IPS-18a (cell line): ENCODE measurements at regions not wholly inside any gene's neighbourhood (a gene's known extent, or its start where the extent isn't known, plus 50 kb on each side); places are given as distances from the start of the nearest gene placed in this dataset.

ENCODE experiments used
- H3K27ac ChIP-seq: one replicate; pipeline ENCODE4 v1.5.1; 2013; ENCODE audit warnings: low read length
- H3K27me3 ChIP-seq: one replicate; pipeline ENCODE4 v1.6.1; 2013; ENCODE audit warnings: mild to moderate bottlenecking, low read length; ENCODE audit not compliant: control insufficient read depth, insufficient read depth
- H3K36me3 ChIP-seq: one replicate; pipeline ENCODE4 v1.6.1; 2013; ENCODE audit warnings: low read depth, low read length; ENCODE audit not compliant: control insufficient read depth
- H3K4me1 ChIP-seq: one replicate; pipeline ENCODE4 v1.6.1; 2013; ENCODE audit warnings: low read depth, low read length; ENCODE audit not compliant: control insufficient read depth
- H3K4me3 ChIP-seq: one replicate; pipeline ENCODE4 v1.5.1; 2013; ENCODE audit warnings: low read length
- H3K9ac ChIP-seq: one replicate; pipeline ENCODE4 v1.6.1; 2013; ENCODE audit warnings: mild to moderate bottlenecking, low read length, moderate library complexity
- H3K9me3 ChIP-seq: one replicate; pipeline ENCODE4 v1.6.1; 2013; ENCODE audit warnings: low read depth, low read length; ENCODE audit not compliant: control insufficient read depth

DNA sequence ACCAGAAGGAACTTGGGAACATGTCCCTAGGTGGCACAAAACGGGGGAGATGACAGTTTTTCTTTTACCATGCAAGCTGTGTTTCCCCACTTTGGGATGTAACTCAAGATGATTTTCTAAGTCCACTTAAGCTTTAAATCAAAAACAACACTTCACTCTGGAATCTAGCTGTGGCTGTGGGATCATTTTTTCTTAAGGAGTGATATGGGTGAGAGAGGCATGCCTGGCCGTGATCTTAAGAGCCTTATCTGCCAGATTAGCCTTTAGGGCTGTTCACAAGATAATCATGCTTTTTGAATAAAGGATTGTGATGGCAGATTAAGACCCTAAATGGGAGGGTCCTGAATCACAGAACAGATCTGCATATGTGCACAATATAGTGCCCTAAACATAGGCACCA, 384.8 kb upstream of the SEMA6D start:
- Histone ChIP-seq H3K4me1 (no peaks in the 10 kb centered on the region), H3K36me3 (no peaks in the 10 kb centered on the region), H3K27me3 (no peaks in the 10 kb centered on the region), H3K27ac (no peak overlapping the region), H3K4me3 (no peak overlapping the region), H3K9me3 (no peaks in the 10 kb centered on the region), H3K9ac (no peak overlapping the region)

- Histone ChIP-seq H3K4me1 (no peaks in the 10 kb centered on the region), H3K27ac (no peak overlapping the region), H3K36me3 (no peaks in the 10 kb centered on the region), H3K9ac (no peak overlapping the region), H3K4me3 (no peak overlapping the region), H3K27me3 (no peaks in the 10 kb centered on the region), H3K9me3 (no peaks in the 10 kb centered on the region)
Measured at GRCh38 chr15:47333734-47334133, 383.6 kb upstream of the SEMA6D start.

DNA sequence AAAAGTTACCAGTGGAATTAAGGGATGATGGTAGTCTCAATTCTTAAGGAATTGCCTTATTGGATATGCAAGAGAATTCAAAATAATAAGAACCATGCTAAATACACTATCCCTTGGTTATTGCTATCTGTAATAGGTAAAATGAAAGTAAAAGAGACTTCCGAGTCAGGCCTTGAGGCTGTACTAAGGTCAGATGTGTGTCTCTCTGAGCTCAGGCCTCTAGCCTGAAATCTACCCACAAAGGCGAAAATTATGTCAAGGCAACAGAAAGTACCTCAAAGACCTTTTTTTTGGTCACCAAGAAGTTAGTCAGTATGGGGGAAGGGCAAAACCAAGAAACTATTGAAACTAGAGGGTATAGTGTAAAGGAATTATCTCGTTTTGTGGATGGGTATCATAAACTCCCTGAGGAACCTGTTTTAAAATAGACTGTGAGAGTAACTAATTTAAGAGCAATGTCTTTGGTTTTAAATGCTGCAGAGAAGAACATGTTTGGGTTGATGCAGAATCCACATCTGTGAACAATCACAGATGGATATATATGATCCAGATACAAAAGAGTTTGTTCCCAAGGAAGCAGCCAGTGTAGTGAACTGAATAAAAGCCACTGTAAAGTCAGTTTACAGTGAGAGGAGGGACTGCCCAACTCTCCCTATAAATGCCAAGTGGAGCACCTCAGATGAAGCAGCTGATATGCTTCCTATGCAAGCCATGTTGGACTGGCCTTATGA, 382.3 kb upstream of the SEMA6D start:
- Histone ChIP-seq H3K9ac (no peak overlapping the region), H3K4me1 (no peaks in the 10 kb centered on the region), H3K36me3 (no peaks in the 10 kb centered on the region)

GRCh38 chr15:47337106-47337505, 380.2 kb upstream of the SEMA6D start:
- Histone ChIP-seq H3K9me3 (no peaks in the 10 kb centered on the region), H3K9ac (no peak overlapping the region), H3K4me3 (no peak overlapping the region), H3K4me1 (no peaks in the 10 kb centered on the region), H3K27ac (no peak overlapping the region), H3K36me3 (no peaks in the 10 kb centered on the region), H3K27me3 (no peaks in the 10 kb centered on the region)

More for the DNA sequence above, 382.3 kb upstream of the SEMA6D start:
- Histone ChIP-seq H3K4me3 (no peak overlapping the region), H3K9me3 (no peaks in the 10 kb centered on the region), H3K27ac (no peak overlapping the region), H3K27me3 (no peaks in the 10 kb centered on the region)

GRCh38 chr15:47337836-47338235, 379.5 kb upstream of the SEMA6D start:
- Histone ChIP-seq H3K4me3 (no peak overlapping the region), H3K27ac (no peak overlapping the region), H3K9me3 (no peaks in the 10 kb centered on the region), H3K9ac (no peak overlapping the region), H3K36me3 (no peaks in the 10 kb centered on the region), H3K27me3 (no peaks in the 10 kb centered on the region), H3K4me1 (no peaks in the 10 kb centered on the region)

GRCh38 chr15:47338771-47339170, 378.5 kb upstream of the SEMA6D start:
- Histone ChIP-seq H3K27me3 (no peaks in the 10 kb centered on the region), H3K27ac (no peak overlapping the region), H3K4me1 (no peaks in the 10 kb centered on the region), H3K9ac (no peak overlapping the region), H3K36me3 (no peaks in the 10 kb centered on the region), H3K4me3 (no peak overlapping the region), H3K9me3 (no peaks in the 10 kb centered on the region)

DNA sequence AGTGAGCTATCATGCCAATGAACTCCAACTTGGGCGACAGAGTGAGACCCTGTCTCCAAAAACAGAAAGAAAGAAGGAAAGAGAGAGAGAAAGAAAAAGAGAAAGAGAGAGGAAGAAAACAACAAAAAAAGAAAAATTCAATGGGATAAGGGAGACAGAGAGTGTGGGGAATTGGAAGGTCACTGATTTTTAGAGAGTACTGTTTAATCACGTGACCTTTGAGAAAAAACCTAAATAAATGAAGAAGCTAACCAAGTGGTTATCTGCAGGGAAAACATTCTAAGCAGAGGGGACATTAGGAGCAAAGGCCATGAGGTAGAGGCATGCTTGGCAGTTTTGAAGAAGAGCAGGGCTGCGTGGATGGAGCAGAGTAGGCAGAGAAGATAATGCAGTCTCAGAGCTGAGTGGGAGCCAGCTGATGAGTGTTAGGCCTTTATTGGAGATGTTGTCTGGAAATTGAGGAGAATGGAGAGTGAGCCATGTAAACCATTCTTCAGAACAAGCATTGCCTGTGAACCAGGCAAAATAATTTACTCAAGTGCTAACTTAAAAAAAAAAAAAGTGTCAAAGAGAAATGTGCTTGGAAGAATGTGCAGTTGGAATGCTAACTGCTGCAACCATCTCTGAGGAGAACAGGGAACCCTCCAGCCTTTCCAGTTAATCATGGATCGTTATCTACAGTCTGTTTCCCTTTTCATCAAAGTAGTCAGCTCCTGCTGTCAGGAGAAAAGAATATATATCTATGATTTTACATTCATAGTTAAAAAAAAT, 377.3 kb upstream of the SEMA6D start:
- no peak overlapping the region for H3K9ac ChIP-seq
- H3K27ac ChIP-seq, result no peak overlapping the region
- no peaks in the 10 kb centered on the region for H3K9me3 ChIP-seq
- H3K4me1 ChIP-seq, result no peaks in the 10 kb centered on the region
- H3K4me3 ChIP-seq, result no peak overlapping the region
- H3K27me3 ChIP-seq, result no peaks in the 10 kb centered on the region
- H3K36me3 ChIP-seq, result no peaks in the 10 kb centered on the region

GRCh38 chr15:47340571-47340920, 376.8 kb upstream of the SEMA6D start:
- no peaks in the 10 kb centered on the region for H3K27me3 ChIP-seq

DNA sequence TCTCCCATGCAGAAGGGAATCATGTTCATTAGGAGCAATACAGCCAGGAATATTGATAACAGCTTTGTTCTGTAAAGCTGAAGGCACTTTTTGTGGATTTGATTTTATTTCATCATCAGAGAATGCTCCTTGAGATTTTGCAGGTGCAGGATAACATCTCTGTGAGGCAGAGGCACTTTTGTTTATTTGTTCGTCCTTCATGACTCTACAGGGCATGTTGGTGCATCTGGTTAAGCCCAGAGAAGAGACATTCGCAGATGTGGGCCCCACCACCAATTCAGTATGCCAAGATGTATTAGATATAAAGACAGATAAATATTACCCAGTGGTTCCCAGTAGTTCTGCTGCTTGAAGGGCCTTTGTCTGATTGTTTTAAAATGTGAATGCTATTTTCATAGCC, 368.1 kb upstream of the SEMA6D start:
- no peak overlapping the region for H3K4me3 ChIP-seq
- no peaks in the 10 kb centered on the region for H3K27me3 ChIP-seq
- no peak overlapping the region for H3K9ac ChIP-seq
- no peaks in the 10 kb centered on the region for H3K36me3 ChIP-seq
- no peak overlapping the region for H3K27ac ChIP-seq
- H3K9me3 ChIP-seq, result no peaks in the 10 kb centered on the region
- no peaks in the 10 kb centered on the region for H3K4me1 ChIP-seq

More at GRCh38 chr15:47340571-47340920, 376.8 kb upstream of the SEMA6D start:
- H3K4me3 ChIP-seq, result no peak overlapping the region
- no peaks in the 10 kb centered on the region for H3K4me1 ChIP-seq
- H3K27ac ChIP-seq, result no peak overlapping the region
- no peaks in the 10 kb centered on the region for H3K36me3 ChIP-seq
- H3K9me3 ChIP-seq, result no peaks in the 10 kb centered on the region
- H3K9ac ChIP-seq, result no peak overlapping the region

- no peaks in the 10 kb centered on the region for H3K4me1 ChIP-seq
- no peak overlapping the region for H3K27ac ChIP-seq
- no peak overlapping the region for H3K4me3 ChIP-seq
- no peaks in the 10 kb centered on the region for H3K9me3 ChIP-seq
- no peaks in the 10 kb centered on the region for H3K27me3 ChIP-seq
- H3K36me3 ChIP-seq, result no peaks in the 10 kb centered on the region
- no peak overlapping the region for H3K9ac ChIP-seq
Measured at GRCh38 chr15:47351501-47351900, 365.8 kb upstream of the SEMA6D start.

DNA sequence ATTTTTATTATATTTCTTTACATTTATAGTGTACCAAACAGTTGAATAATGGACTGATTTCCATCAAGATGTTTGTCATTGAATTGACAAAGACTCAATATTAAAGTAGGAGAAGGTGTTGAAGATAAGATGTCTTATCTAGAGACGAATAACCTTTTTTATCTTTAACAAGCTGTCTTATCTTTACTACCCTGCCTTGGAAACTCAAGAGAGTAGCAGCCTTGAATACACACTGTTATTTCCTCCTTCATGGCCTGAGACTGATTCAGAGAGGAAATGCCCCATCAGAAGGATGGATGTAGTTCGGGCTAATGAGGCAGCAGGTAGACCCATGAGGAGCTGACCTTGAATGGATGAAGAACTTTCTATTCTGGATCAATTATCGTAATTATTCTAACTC, 365.1 kb upstream of the SEMA6D start:
- H3K36me3 ChIP-seq, result no peaks in the 10 kb centered on the region
- H3K27me3 ChIP-seq, result no peaks in the 10 kb centered on the region
- H3K4me3 ChIP-seq, result no peak overlapping the region
- no peak overlapping the region for H3K27ac ChIP-seq
- no peak overlapping the region for H3K9ac ChIP-seq
- no peaks in the 10 kb centered on the region for H3K4me1 ChIP-seq
- H3K9me3 ChIP-seq, result no peaks in the 10 kb centered on the region

DNA sequence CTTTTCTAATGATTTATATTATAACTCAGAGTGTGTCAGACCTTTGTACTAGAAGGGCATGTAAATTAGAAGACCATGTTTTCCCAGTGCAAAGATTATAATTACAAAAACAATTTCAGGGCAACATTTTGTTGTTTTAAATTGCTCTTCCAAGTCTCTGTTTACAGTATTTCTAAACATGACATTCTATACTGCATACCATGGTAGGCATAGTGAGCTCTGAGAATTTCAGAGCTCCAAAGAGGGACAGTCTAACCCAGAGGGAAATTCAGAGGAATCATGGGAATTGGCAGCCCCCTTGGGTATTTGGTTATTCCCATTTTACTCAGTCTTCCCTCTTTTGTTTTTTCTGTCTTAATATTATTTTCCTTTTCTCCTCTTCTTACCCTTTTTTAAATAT, 361.5 kb upstream of the SEMA6D start:
- Histone ChIP-seq H3K4me1 (no peaks in the 10 kb centered on the region), H3K4me3 (no peak overlapping the region), H3K27me3 (no peaks in the 10 kb centered on the region)

More for the DNA sequence above, 361.5 kb upstream of the SEMA6D start:
- no peaks in the 10 kb centered on the region for H3K9me3 ChIP-seq
- H3K9ac ChIP-seq, result no peak overlapping the region
- H3K36me3 ChIP-seq, result no peaks in the 10 kb centered on the region
- no peak overlapping the region for H3K27ac ChIP-seq
